DOHH2 (cell line): ENCODE measurements at regions not wholly inside any gene's neighbourhood (a gene's known extent, or its start where the extent isn't known, plus 50 kb on each side); places are given as distances from the start of the nearest gene placed in this dataset.

Experiments used
- H3F3A ChIP-seq: fragments of 200-600 bp; sonication (generic), shearing (Covaris generic); 2 replicates; pipeline ENCODE4 v1.6.0; 2016; ENCODE audit warnings: antibody characterized with exemption, mild to moderate bottlenecking; ENCODE audit not compliant: control insufficient read depth, insufficient read depth
- H3K27ac ChIP-seq: fragments of 200-600 bp; sonication (generic); 2 replicates; pipeline ENCODE4 v1.5.1; 2014; ENCODE audit warnings: low read depth, mild to moderate bottlenecking, low read length, moderate library complexity
- H3K27me3 ChIP-seq: fragments of 200-600 bp; sonication (generic); 2 replicates; pipeline ENCODE4 v1.6.1; 2014; ENCODE audit warnings: mild to moderate bottlenecking, low read length, mixed read lengths; ENCODE audit not compliant: control insufficient read depth
- H3K36me3 ChIP-seq: fragments of 200-600 bp; sonication (generic); 2 replicates; pipeline ENCODE4 v1.6.1; 2014; ENCODE audit warnings: mild to moderate bottlenecking, low read length, moderate library complexity, mixed read lengths; ENCODE audit not compliant: control insufficient read depth
- H3K4me1 ChIP-seq: fragments of 200-600 bp; sonication (generic); 2 replicates; pipeline ENCODE4 v1.6.1; 2014; ENCODE audit warnings: mild to moderate bottlenecking, low read length, mixed read lengths; ENCODE audit not compliant: control insufficient read depth
- H3K4me2 ChIP-seq: fragments of 200-600 bp; sonication (generic); 2 replicates; pipeline ENCODE4 v1.6.0; 2014; ENCODE audit warnings: mild to moderate bottlenecking, low read length, moderate library complexity
- H3K4me3 ChIP-seq: fragments of 200-600 bp; sonication (generic); 2 replicates; pipeline ENCODE4 v1.5.1; 2014; ENCODE audit warnings: mild to moderate bottlenecking, low read length, mixed read lengths
- H3K79me2 ChIP-seq: fragments of 200-600 bp; sonication (generic); 2 replicates; pipeline ENCODE4 v1.6.1; 2014; ENCODE audit warnings: mild to moderate bottlenecking, low read length, mixed read lengths; ENCODE audit not compliant: control insufficient read depth
- H3K9me2 ChIP-seq: fragments of 200-600 bp; sonication (generic); replicated peaks from 2 replicates; pipeline ENCODE4 v1.6.1; 2014; ENCODE audit warnings: mild to moderate bottlenecking, low read length, mixed read lengths; ENCODE audit not compliant: control insufficient read depth
- H3K9me3 ChIP-seq: fragments of 200-600 bp; sonication (generic); 2 replicates; pipeline ENCODE4 v1.6.1; 2014; ENCODE audit warnings: antibody characterized with exemption, low read length, mixed read lengths; ENCODE audit not compliant: control insufficient read depth, insufficient read depth
- H4K20me1 ChIP-seq: fragments of 200-600 bp; sonication (generic); 2 replicates; pipeline ENCODE4 v1.6.0; 2014; ENCODE audit warnings: low read depth, mild to moderate bottlenecking, antibody characterized with exemption, low read length, moderate library complexity; ENCODE audit not compliant: control insufficient read depth, insufficient read depth
- CTCF ChIP-seq: fragments of 200-600 bp; sonication (generic); IDR thresholded peaks from one replicate; pipeline ENCODE4 v1.5.1; 2014; ENCODE audit warnings: antibody characterized with exemption, mild to moderate bottlenecking, low read depth, low read length; ENCODE audit not compliant: poor library complexity, severe bottlenecking
- EZH2phosphoT487 ChIP-seq: fragments of 200-600 bp; sonication (generic); IDR thresholded peaks from 2 replicates; pipeline ENCODE4 v1.6.1; 2017; ENCODE audit warnings: borderline replicate concordance, mild to moderate bottlenecking, antibody characterized with exemption, low read length, moderate library complexity, mixed read lengths

GRCh38 chr2:147502711-147503290 is 342.0 kb upstream of the ACVR2A start:
- H3K36me3 ChIP-seq, result no peaks in the 10 kb centered on the region
- no peaks in the 10 kb centered on the region for H3K79me2 ChIP-seq
- no peaks in the 10 kb centered on the region for H3K27me3 ChIP-seq
- TF ChIP-seq CTCF, result no peak
- no peak for TF ChIP-seq EZH2phosphoT487
- no peaks in the 10 kb centered on the region for H3K9me2 ChIP-seq
- no peaks in the 10 kb centered on the region for H3K9me3 ChIP-seq
- H3K4me3 ChIP-seq, result no peak overlapping the region
- no peaks in the 10 kb centered on the region for H3K4me1 ChIP-seq
- no peak overlapping the region for H3K4me2 ChIP-seq
- no peaks in the 10 kb centered on the region for H3F3A ChIP-seq
- H4K20me1 ChIP-seq, result no peaks in the 10 kb centered on the region
- no peak overlapping the region for H3K27ac ChIP-seq

- no peak overlapping the region for H3K4me3 ChIP-seq
- H3K4me2 ChIP-seq, result no peak overlapping the region
- H3F3A ChIP-seq, result no peaks in the 10 kb centered on the region
- H3K4me1 ChIP-seq, result no peaks in the 10 kb centered on the region
- no peaks in the 10 kb centered on the region for H4K20me1 ChIP-seq
- H3K9me2 ChIP-seq, result no peaks in the 10 kb centered on the region
- no peaks in the 10 kb centered on the region for H3K36me3 ChIP-seq
- TF ChIP-seq EZH2phosphoT487 (no peak), CTCF (no peak)
- no peak overlapping the region for H3K27ac ChIP-seq
- no peaks in the 10 kb centered on the region for H3K9me3 ChIP-seq
- H3K79me2 ChIP-seq, result no peaks in the 10 kb centered on the region
- no peaks in the 10 kb centered on the region for H3K27me3 ChIP-seq
Measured at GRCh38 chr2:147501968-147502367, 342.9 kb upstream of the ACVR2A start.

- Histone ChIP-seq H3K9me2 (no peaks in the 10 kb centered on the region), H3K4me3 (no peak overlapping the region), H3K27me3 (no peaks in the 10 kb centered on the region), H3K4me2 (no peak overlapping the region), H3K79me2 (no peaks in the 10 kb centered on the region), H3K9me3 (no peaks in the 10 kb centered on the region), H3K36me3 (no peaks in the 10 kb centered on the region), H3K27ac (no peak overlapping the region), H4K20me1 (no peaks in the 10 kb centered on the region), H3K4me1 (no peaks in the 10 kb centered on the region), H3F3A (no peaks in the 10 kb centered on the region)
- no peak for TF ChIP-seq EZH2phosphoT487
- TF ChIP-seq CTCF, result no peak
Measured at GRCh38 chr2:147500819-147501395, 343.9 kb upstream of the ACVR2A start.
